T-helper 22 cell (primary cell): ENCODE measurements at regions not wholly inside any gene's neighbourhood (a gene's known extent, or its start where the extent isn't known, plus 50 kb on each side); places are given as distances from the start of the nearest gene placed in this dataset.
"Not testable (repeated sequence)": the region's sequence is repeated elsewhere in the genome, so short reads cannot be mapped to it uniquely, and the experiment has no call there.

Source experiments
- DNase-seq: peaks from one replicate; pipeline ENCODE4 v3.0.0-alpha.2; 2020; ENCODE audit warnings: low read depth

DNA sequence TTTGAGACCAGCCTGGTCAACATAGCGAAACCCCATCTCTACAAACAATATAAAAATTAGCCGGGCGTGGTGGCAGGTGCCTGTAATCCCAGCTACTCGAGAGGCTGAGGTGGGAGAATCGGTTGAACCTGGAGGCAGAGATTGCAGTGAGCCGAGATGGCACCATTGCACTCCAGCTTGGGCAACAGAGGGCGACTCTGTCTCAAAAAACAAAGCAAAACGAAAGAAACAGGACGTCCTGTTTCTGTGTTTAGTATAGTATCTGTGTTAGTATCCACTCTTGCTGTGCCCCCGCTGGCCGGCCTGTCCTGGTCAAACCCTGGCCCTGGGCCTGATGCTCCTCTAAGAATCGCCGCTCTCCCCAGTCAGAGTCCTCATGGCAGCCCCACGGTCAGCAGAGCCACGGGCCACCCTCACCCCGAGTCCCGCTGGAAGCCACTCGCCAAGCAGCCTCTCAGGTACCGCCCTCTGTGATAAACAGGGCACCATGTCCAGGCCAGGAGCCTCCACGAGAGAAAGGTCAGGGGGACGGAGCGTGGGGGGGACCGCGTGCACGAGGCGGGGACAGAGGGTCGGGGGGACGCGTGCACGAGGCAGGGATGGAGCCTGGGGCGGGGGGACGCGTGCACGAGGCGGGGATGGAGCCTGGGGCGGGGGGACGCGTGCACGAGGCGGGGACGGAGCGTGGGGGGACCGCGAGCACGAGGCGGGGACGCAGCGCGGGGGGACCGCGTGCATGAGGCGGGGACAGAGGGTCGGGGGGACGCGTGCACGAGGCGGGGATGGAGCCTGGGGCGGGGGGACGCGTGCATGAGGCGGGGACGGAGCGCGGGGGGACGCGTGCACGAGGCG, 384.5 kb downstream of the SMOC2 start:
- DNase-seq, result no peak

DNA sequence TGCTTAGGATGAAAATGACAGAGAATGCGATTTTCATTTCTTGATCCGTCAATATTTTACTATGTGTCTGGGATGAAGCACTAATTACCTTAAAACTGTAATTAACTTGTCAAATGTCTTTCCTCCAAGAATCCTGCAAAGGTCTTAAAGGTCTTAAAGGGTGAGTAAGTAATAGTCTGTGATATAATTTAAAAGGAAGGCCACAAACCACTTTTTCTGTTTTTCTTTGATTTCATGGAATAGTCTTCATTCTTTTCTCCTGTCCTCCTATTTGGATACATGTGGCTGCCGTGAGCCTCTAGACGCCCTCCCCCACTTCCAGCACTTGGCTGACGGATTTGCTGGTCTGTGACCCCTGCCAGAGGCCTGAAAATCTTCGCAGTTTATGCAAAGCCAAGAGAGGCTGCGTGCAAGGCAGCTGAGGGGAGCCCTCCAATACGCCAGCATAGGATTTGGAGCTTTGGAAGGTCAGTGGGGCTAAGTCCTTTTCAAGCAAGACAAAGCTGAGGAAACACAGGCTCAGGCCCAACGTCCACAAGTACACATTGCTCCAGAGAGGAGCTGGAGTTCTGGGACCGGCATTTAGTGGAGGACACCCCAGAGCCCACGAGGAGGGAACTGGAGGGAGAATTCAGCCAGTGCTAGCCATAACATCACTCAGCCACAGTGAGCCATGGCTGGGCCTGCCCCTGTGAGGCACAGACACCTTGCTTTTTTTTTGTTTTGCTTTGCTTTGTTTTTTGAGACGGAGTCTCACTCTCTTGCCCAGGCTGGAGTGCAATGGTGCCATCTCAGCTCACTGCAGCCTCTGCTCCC, 382.6 kb downstream of the SMOC2 start:
- DNase-seq, result no peak

- DNase-seq, result no peak
Measured at GRCh38 chr6:168822376-168822775, 381.4 kb downstream of the SMOC2 start.

- DNase-seq, result no peak
Measured at GRCh38 chr6:168819546-168819945, 378.6 kb downstream of the SMOC2 start.

DNA sequence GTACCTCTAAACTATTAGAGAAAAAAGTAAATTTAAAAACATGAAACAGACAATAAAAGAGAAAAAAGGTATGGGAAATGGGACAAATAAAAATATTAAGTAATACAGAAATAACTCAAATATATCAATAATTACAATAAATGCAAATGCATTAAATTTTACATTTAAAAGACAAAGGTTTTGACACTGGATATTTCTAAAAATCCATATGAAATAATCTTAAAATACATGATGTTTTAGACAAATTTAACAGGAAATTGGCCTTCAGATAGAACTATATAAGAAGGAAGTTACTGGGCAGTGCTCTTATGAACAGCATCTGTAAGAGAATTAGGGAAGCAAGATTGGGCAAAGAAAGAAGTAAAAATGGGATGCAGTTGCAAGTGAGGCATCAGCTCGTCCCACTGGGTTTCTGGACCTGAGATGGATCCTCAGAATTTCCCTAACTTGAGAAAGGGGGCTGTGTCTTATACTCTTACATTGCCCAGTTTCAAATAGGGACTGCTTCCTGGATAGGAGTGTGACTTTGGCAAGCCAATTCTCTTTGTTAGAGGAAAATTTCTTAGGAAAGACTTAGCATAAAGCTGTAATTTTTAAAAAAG, 376.7 kb downstream of the SMOC2 start:
- DNase-seq, result no peak

DNA sequence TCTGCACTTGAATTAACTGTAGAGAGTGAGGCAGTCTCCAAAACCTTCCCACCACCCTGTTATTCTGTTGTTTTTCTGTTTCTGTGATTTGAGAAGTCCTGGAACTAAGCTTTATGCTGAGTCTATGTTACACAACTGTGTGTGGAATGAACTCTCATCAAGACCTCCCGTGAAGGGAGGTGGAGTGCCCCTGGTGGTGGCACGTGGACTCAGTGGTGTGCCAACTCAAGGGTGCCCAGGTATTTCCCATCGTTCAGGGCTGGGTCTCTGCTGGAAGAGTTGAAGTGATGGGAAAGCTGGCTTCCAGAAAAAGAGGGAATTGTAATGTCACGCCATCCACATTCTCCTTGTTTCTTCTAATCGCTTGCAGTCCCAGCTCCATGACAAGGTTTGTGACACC, 374.2 kb downstream of the SMOC2 start:
- no peak for DNase-seq

DNA sequence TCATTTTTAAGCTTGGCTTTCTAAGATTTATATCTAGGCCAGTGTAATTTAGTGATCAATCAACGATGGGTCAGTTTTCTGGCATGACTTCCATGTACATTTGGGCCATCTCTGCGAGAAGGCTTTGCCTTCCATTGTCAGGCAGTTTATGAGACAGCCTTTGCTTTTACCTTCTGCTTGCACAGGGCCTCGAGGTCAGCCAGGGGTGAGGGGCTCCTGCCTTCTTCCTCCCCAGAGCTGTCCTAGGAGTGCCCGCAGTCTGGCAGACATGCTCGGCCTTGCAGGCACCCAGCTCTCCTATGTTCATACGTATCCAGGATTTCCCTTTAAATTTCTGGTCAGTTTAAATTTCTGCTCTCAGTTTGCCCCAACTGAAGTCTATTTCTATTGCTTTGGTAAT, 367.2 kb downstream of the SMOC2 start:
- DNase-seq, result no peak

DNA sequence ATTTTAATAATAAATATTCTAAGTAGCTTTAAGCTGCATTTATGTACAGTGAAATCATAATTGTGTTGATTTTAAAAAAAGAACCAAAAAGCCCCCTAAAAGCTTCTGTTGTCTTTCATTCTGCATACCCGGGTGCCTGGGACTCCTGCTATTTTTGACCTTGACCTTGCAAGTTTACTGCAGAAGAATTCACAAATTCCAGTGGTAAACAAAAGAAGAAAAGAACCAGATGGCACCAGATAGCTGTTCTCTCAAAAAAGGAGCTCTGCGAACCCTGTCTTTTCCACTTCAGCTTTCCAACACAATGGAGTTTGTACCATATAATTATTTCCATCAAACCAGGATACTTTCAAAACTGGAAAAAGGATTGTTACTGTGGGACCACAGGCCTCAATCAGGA, 363.3 kb downstream of the SMOC2 start:
- DNase-seq, result no peak

DNA sequence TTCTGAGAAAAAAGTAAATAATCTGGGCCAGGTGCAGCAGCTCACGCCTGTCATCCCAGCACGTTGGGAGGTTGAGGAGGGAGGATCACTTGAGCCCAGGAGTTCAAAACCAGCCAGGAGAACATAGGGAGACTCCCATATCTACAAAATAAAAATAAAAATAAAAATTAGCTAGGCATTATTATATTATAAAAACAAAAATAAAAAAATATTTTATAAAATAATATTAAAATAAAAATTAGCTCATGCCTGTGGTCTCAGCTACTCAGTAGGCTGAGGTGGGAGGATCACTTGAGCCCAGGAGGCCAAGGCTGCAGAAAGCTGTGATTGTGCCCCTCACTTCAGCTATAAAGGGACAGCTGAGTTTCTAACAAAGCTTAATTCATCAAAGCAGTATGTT, 362.9 kb downstream of the SMOC2 start:
- DNase-seq, result no peak

- DNase-seq, result no peak
Measured at GRCh38 chr6:168799067-168799466, 358.1 kb downstream of the SMOC2 start.

GRCh38 chr6:168796106-168796505, 355.1 kb downstream of the SMOC2 start:
- no peak for DNase-seq

DNA sequence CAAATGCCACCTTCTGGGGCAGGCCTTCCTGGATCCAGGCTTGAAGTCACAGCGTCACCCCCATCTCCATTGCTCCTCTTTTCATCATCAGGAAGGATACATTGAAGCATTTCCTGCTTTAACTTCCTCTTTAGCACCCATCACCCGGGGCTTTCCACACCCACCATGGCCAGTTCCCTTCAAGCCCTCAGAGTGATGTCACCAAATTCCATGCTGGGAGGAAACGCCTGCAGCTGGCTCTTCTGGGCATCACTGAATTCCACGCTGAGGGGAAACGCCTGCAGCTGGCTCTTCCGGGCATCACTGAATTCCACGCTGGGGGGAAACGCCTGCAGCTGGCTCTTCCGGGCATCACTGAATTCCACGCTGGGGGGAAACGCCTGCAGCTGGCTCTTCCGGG, 354.6 kb downstream of the SMOC2 start:
- DNase-seq, result not testable (repeated sequence)

DNA sequence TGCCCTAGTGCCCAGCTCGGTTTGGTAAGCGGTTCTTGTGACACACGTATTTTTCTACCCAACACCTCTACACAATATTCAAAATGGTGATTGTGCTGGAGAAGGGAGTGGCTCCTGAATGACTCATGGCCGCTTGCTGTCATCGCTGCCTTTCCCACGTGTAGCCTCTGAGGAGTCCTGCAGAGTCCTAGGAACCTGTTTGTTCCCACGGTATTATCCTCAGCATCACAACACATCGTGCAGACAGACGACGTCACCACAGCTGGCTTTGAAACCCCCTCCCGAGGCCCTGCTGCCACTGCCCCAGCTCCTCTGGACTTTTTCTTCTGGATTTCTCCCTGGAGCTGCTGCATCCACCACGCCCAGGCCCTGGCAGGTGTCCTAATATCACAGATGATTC, 353.5 kb downstream of the SMOC2 start:
- no peak for DNase-seq

DNA sequence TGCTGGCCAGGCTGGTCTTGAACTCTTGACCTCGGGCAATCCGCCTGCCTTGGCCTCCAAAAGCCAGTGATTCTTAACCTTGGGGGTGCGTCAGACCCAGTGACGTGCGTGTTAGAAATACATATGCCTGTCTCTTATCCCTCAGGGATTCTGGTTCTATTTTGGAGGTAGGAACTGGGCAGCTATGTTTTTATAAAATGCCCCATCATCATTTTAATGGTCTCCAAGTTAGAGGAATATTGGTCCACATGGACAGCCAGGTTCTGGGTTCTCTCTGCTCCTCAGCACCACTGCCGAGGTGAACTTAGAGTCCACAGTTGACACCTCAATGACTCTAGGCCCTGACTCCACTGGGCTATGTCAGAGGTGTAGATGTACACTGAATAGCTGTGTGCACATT, 352.7 kb downstream of the SMOC2 start:
- no peak for DNase-seq

GRCh38 chr6:168791917-168792316, 350.9 kb downstream of the SMOC2 start:
- no peak for DNase-seq

GRCh38 chr6:168789699-168790098, 348.7 kb downstream of the SMOC2 start:
- DNase-seq, result no peak

- no peak for DNase-seq
Measured at GRCh38 chr6:168785720-168786511, 344.9 kb downstream of the SMOC2 start.

GRCh38 chr6:168784426-168784825, 343.4 kb downstream of the SMOC2 start:
- no peak for DNase-seq

DNA sequence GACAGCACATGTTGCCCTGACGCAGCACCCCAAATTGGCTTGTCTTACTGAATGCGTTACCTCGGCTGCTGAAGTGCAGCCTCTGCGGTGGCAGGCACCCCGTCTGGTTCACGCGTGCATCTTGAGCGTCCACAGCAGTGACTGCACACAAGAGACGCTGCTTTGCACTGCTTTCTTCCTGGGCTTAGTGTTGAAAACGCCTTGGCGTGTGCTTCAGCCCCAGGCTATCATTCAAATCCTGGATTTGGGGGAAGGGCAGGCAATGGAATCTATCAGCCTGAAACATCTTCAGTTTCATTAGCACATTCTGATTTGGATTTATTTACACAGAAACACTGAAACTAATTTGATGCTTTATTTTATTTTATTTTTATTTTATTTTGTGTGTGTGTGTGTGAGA, 342.7 kb downstream of the SMOC2 start:
- DNase-seq, result no peak

- DNase-seq, result no peak
Measured at GRCh38 chr6:168782187-168782751, 341.3 kb downstream of the SMOC2 start.

DNA sequence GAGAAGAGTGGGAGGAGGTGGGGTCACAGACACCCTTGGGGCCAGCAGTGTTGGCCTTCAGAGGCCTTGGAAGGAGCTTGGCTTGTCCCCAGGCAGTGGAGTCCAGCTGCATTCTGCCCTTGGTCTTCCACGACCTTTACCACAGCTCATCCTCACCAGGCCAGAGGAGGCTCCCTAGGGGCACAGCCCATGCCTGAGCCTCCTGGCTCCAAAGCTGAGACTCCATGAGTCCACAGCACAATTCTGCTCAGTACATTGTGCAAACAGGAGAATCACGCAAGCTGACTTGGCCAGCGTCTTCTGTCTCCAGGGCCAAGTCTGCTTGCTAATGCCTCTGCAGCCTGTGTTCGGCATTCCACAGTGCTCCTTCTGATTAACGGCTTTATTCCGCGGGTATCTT, 337.2 kb downstream of the SMOC2 start:
- no peak for DNase-seq

- DNase-seq, result no peak
Measured at GRCh38 chr6:168774381-168774780, 333.4 kb downstream of the SMOC2 start.
